ENCODE measurements at regions not wholly inside any gene's neighbourhood (a gene's known extent, or its start where the extent isn't known, plus 50 kb on each side); places are given as distances from the start of the nearest gene placed in this dataset.

- peak; percentile 40 to 71 for DNase-seq (ENCODE audit: low read depth in 2 of 2)
- TF ChIP-seq, protein P1, sequence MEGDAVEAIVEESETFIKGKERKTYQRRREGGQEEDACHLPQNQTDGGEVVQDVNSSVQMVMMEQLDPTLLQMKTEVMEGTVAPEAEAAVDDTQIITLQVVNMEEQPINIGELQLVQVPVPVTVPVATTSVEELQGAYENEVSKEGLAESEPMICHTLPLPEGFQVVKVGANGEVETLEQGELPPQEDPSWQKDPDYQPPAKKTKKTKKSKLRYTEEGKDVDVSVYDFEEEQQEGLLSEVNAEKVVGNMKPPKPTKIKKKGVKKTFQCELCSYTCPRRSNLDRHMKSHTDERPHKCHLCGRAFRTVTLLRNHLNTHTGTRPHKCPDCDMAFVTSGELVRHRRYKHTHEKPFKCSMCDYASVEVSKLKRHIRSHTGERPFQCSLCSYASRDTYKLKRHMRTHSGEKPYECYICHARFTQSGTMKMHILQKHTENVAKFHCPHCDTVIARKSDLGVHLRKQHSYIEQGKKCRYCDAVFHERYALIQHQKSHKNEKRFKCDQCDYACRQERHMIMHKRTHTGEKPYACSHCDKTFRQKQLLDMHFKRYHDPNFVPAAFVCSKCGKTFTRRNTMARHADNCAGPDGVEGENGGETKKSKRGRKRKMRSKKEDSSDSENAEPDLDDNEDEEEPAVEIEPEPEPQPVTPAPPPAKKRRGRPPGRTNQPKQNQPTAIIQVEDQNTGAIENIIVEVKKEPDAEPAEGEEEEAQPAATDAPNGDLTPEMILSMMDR (IDR thresholded peaks at IDR 0.05; ENCODE audit: low read depth, low read length), result no peak
- no peak overlapping the region for H3K4me3 ChIP-seq (replicated peaks in 1 of 2; ENCODE audit: low read depth in 2 of 2, low read length in 2 of 2)
Observed at GRCh38 chr6:84460491-84460890, 233.0 kb upstream of the CEP162 start.

GRCh38 chr6:84459401-84459800, 232.0 kb upstream of the CEP162 start:
- no peak overlapping the region for H3K4me3 ChIP-seq (replicated peaks in 1 of 2; ENCODE audit: low read depth in 2 of 2, low read length in 2 of 2)
- DNase-seq (ENCODE audit: low read depth in 2 of 2), result no peak
- TF ChIP-seq, protein P1 (IDR thresholded peaks at IDR 0.05; ENCODE audit: low read depth, low read length), result no peak

DNA sequence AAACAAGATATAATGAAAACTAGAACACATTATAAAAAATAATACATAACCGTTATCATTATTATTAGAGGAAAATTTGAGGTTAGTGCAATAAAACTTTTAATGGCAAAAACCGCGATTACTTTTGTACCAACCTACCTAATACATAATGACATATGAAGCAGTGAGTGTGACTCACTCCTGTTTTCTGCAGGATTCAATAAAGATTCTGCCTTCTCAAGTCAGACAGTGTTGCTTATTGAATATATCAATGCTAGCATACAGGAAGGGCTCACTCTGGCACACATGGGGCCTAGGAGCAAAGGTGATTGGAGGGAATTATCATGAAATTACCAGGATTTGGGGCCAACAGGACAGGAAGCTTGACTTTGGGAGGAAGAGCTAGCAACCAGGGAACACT, 230.8 kb upstream of the CEP162 start:
- H3K4me3 ChIP-seq (replicated peaks in 1 of 2; ENCODE audit: low read depth in 2 of 2, low read length in 2 of 2), result no peak overlapping the region
- no peak for DNase-seq (ENCODE audit: low read depth in 2 of 2)
- TF ChIP-seq, protein P1 (IDR thresholded peaks at IDR 0.05; ENCODE audit: low read depth, low read length), result no peak

DNA sequence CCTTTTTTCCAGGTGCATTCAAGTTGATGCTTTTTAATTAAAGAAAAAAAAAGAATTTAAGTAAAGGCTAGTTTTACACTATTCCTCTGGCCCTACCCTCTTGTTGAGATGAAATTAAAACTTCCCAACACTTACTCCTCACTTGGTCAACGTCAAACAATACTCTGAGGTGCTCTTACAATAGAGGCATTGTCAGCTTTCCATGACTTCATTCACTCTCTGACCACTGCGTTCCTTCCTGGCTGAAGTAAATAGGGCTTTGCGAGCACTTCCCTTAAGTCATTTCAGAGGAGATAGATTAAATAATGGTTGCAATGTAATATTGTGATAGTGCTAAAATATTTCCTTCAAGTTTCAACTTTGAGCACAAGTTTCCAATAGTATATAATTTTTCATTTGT, 229.8 kb upstream of the CEP162 start:
- no peak overlapping the region for H3K4me3 ChIP-seq (replicated peaks in 1 of 2; ENCODE audit: low read depth in 2 of 2, low read length in 2 of 2)
- DNase-seq (ENCODE audit: low read depth in 2 of 2), result peak; percentile 59 to 60
- TF ChIP-seq, protein P1 (IDR thresholded peaks at IDR 0.05; ENCODE audit: low read depth, low read length), result no peak

GRCh38 chr6:84456803-84457202, 229.4 kb upstream of the CEP162 start:
- H3K4me3 ChIP-seq (replicated peaks in 1 of 2; ENCODE audit: low read depth in 2 of 2, low read length in 2 of 2), result no peak overlapping the region
- TF ChIP-seq, protein P1 (IDR thresholded peaks at IDR 0.05; ENCODE audit: low read depth, low read length), result no peak
- DNase-seq (ENCODE audit: low read depth in 2 of 2), result no peak

DNA sequence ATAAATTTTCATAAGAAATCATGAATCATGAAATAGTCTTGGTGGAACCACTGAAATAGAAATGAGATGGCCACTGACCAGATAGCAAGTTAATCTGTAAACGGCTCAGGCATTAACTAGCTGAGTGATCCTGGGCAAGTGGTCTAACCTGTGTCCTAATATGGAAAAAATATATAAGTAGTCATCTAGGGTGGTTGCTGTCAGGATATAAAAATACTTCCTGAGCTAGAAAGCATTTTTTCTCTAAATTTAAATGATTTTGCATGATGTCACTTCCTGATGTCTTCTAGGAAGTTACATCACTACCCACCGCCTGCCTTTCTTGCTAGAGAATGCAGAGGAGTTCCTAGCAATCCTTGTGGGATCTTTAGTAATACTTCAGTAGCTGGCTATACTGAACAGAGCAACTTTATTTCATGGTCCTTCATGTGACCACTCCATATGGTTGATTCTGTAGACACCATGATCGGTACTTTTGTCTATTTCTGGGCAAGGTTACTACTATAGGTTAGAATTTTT, 228.1 kb upstream of the CEP162 start:
- DNase-seq (ENCODE audit: low read depth in 2 of 2), result peak in 1 of 2 donors; percentile 67
- TF ChIP-seq, protein P1 (IDR thresholded peaks at IDR 0.05; ENCODE audit: low read depth, low read length), result no peak
- no peak overlapping the region for H3K4me3 ChIP-seq (replicated peaks in 1 of 2; ENCODE audit: low read depth in 2 of 2, low read length in 2 of 2)

DNA sequence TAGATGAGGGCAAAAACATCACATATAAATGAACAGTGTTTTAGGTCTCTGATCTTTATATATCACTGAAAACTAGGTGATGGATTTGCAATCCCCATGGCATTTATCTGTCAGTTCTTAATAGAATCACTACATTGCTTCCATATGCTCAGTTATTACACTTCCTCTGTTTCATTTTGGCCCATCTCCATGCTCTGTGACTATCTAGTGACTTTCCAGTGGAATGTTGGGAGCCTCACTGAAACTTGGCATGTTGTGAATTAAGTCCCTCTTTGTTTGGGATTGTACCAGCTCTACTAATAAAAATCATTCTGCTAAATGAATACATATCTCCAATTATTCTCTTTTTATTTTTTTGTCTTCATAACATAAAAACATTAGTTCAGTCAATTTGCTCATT, 226.1 kb upstream of the CEP162 start:
- H3K4me3 ChIP-seq (replicated peaks in 1 of 2; ENCODE audit: low read depth in 2 of 2, low read length in 2 of 2), result no peak overlapping the region
- DNase-seq (ENCODE audit: low read depth in 2 of 2), result peak in 1 of 2 donors; percentile 14
- TF ChIP-seq, protein P1 (IDR thresholded peaks at IDR 0.05; ENCODE audit: low read depth, low read length), result no peak
